ENCODE measurements at regions not wholly inside any gene's neighbourhood (a gene's known extent, or its start where the extent isn't known, plus 50 kb on each side); places are given as distances from the start of the nearest gene placed in this dataset.
"Not testable (repeated sequence)": the region's sequence is repeated elsewhere in the genome, so short reads cannot be mapped to it uniquely, and the experiment has no call there.

DNA sequence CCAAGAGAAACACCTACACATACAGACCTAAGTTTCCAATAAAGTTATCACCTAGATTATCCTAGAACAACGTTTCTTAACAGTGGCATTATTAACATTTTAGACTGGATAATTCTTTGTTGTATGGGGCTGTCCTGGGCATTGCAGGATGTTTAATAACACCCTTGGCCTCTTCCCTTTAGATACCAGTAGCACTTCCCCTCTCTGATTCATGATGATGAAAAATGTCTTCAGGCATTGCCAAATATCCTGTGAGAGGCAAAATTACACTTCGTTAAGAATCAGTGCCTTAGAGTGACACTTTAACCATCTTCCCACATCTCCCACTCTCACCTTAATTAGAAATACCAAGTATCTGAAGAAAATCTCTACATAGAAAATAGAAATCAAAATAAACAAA, 352.6 kb downstream of the CGGBP1 start:
- no peak for DNase-seq

DNA sequence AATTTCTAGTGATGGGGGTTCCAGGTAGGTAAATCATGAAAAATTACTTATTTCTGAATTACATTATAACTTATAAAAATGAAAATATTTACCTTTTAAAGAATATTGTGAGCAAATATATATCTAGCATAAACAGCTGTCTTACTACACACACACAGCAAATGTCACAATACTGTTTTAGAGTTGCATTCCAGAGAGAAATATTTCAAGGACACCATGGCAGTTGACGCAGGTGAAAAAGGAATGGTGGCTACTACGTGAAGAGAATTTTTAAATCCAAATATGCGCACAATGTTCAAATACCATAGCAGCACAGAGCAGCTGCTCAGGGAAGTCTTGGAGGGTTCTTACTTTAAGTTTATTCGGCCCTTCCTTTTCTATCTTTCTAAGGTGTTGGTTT, 356.2 kb downstream of the CGGBP1 start:
- no peak for DNase-seq

DNA sequence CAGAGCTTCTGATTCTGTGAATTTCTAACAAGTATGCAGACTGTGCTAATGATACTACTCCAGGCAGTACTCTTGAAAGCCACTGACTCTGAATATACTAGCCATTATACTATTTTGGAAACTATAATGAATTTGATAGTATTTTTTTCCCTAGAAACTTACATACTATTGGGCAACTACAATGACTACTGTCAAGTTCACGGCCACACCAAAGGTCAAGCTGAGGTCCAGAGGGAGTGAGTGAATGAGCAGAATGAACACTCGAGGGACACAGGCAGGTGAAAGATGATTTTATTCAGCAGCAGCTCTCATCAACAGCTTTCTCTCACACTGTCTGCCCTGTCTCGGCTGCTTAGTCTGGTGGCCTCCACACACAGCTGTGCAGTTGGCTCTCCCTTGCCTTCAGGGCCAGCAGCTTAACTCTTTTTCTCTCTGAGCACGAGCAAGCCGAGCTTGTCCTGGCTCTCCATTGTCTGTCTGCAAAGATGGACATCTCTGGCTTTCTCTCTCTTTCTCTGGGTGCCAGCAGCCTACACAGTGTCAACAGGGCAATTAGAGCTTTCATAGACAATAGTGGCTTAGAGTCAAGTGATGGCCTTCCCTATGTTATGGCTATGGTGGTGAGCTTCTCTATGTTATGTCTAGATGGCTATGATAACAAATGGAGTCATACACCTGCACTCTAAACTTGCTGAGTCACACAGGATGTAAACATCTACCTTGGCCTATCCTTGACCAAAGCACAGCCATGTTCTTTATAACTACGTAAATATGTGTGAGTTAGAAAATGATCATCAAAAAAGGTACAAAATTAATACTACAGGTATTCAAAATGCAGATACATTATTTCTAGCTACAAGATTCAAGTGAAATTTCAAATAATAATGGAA, 362.4 kb downstream of the CGGBP1 start:
- DNase-seq: no peak

DNA sequence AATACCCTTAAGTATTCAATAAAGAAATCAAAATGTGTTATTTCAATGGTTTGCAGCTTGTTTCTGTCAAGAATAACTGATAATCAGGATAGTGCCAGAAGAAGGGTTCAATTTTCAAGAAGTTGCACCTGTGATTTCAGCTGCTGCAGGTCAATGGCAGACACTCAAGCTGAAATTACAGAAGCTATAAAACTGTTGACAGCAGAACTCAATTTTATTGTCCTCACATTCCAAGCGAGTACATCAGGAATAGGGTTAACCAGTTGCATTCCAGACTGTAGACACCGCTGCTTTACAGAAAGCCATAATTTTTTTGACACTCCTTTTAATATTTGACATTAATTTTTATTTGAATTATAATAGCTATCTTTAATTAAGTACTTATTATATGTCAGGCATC, 364.1 kb downstream of the CGGBP1 start:
- DNase-seq: no peak

DNA sequence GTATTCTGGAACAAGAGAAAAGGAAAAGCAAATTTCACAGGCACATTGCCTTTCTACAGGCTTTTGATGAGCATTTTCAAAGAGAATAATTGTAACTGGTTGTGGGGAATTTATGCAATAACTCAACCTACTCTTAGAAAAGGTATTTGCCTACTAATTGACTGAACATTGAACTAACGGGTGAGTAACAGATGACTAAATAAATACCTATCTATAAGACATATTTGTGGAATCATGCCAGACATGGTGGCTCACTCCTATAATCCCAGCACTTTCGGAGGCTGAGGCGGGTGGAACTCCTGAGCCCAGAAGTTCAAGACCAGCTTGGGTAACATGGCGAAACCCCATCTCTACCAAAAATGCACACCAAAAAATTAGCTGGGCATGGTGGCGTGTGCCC, 367.7 kb downstream of the CGGBP1 start:
- no peak for DNase-seq

DNA sequence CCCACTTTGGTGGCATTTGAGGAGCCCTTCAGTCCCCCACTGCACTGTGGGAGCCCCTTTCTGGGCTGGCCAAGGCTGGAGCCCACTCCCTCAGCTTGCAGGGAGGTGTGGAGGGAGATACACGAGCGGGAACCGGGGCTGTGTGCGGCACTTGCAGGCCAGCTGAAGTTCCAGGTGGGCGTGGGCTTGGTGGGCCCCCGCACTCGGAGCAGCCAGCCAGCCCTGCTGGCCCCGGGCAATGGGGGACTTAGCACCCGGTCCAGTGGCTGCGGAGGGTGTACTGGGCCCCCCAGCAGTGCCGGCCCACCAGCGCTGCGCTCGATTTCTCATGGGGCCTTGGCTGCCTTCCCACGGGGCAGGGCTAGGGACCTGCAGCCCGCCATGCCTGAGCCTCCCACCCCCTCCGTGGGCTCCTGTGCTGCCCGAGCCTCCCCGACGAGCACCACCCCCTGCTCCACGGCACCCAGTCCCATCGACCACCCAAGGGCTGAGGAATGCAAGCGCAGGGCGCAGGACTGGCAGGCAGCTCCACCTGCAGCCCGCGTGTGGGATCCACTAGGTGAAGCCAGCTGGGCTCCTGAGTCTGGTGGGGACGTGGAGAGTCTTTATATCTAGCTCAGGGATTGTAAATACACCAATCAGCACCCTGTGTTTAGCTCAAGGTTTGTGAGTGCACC, 379.7 kb downstream of the CGGBP1 start:
- DNase-seq: not testable (repeated sequence)

DNA sequence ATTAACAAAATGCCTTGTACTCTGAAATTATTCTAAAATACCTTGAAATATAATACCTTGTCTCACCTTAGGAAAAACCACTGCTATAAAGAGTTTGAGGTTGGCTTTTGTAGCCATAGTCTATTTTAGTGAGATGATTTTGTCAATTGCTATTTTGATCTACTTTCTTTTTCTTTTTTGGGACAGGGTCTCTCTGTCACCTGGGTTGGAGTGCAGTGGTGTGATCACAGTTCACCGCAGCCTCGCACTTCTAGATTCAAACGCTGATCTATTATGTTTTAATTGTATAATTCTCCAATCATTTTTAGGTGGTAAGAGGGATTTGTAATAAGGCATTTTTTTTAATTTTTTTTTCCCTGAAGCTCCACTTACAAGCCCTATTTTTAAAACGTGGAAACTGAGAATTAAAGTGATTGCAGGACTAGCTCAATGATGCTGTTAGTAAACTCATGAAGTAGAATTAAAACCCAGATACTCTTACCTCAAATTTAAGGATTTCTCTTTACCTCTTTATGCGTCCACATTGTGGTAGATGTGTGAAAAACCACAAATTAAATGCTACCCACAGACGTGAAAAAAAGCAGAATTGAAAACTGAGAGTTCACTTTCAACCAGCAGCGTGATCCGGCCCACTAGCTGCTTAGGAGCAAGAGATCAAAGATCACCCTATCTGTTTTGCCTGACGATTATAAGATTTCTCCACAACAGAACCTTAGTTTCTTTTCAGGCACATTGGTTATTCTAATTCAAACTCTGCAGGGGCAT, 384.2 kb downstream of the CGGBP1 start:
- DNase-seq: no peak

DNA sequence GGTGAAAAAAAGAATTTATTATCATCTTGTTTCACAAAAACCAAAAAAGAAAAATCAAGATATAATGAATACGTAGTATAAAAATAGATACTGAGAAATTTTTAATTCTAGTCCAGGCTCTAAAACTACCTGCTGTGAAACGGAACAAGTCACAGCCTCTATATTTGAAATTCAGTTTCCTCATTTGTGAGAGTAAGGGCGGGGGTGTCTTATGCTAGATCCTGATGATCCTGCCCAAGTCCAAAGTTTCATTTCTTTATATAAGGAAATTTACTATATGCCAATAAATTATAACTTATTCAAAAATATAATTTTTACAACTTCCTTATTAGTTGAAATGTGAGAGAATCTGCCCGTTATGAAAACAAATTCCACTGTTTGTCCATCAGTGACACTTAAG, 385.7 kb downstream of the CGGBP1 start:
- no peak for DNase-seq

DNA sequence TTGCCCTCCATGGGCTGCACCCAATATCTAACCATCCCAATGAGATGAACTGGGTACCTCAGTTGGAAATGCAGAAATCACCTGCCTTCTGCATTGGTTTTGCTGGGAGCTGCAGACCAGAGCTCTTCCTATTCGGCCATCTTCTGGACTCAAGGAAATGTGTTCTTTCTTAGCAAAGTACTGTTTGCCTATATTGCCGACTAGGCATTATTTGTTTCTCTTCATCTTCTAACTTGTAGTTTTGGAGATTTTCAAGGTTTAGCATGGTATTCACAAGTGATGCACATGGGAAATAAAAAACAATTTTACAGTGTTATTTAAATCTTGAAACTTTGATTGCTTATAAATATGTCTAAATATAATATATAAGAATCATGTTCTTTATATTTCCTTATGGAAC, 377.8 kb upstream of the POU1F1 start:
- no peak for DNase-seq

DNA sequence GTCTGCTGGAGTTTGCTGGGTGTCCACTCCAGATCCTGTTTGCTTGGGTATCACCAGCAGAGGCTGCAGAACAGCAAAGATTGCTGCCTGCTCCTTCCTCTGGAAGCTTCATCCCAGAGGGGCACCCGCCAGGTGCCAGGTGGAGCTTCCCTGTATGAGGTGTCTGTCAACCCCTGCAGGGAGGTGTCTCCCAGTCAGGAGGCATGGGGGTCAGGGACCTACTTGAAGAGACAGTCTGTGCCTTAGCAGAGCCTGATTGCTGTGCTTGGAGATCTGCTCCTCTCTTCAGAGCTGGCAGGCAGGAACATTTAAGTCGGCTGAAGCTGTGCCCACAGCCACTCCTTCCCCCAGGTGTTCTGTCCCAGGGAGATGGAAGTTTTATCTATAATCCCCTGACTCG, 376.8 kb upstream of the POU1F1 start:
- DNase-seq: not testable (repeated sequence)

DNA sequence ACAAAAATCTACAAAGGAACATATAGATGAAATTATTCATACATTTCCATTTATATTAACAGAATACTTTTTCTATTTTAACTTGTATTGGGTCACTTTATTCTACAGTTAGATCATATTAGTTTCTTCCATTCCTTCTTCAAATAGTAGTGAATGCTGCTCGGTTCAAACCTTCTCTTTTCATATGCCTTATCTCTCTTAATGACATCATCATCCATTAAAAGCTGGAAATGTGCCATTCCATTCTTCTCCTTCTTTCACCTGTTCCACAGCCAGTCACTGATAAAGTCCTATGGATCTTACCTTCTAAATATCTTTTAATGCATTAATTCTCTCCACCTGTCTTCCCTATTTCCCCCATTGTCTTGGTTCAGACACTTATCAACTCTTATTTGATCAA, 358.0 kb upstream of the POU1F1 start:
- DNase-seq: no peak

DNA sequence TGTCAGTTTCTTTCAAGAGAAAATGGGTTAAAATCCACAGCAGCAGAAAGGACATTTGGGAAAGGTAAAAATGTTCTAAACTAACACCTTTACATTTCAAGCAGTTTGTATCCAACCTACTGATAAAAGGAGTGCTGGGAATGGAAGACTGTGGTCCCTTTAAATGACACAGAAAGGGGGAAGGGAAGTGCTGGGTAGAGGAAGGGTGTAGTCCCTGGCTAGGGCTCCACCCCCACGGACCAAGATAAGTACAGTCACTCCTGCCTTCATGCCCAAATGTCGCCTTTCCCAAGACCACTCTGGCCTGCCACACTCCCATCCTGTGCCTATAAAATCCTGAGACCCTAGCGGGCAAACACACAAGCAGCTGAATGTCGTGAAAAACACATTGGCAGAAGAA, 350.9 kb upstream of the POU1F1 start:
- no peak for DNase-seq

DNA sequence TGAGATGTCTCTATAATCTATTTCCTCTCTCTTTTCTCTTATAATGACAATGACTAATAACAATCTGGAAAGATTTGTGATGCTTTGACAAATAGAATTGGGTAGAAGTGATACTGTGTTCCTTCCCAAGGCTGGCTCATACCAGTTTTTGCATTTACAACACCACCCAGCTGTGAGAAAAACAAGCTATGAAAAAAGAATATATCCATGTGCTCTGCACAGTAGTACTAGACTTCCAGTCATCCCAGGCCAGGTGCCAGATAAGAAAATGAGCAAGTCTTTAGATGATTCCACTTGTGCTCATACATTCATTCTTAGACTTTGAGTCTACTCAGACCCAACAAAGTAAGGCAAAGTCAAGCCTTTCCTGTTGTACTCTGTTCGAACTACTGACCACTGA, 350.2 kb upstream of the POU1F1 start:
- no peak for DNase-seq

DNA sequence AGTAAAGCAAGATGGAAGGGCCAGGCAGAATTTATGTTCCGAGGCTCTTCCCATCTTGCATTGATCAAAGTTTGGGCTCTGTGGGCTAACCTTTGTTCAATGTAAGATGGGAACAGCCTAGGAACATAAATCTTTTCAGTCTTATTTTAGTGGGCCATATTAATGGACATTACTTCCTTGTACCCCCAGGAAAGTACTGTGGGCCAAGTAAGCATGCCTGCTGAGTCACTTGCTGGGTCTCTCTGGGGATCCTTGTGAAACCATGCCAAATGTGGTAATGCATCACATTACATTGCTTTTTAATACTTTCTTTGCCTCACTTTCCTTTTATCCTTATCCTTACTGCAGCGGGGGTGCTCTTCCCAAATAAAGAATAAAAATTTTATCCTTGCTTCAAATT, 349.5 kb upstream of the POU1F1 start:
- no peak for DNase-seq

DNA sequence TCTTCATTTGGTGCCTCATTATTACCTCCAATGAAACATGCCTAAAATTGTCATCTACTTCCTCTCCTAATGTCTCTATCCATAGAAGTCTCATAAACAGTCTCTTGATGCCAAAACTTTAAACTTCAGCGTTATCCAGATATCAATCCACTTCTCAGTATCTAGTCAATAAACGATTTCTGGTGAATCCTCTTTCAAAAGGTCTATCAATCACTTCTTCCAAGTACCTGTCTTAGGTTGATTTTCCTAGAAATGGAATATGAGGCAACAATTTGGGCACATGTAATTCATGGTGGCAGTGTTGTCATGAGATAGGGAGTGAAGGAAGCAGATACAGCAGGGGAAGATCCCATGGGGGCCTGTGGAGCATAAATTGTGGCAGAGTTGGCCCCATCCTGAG, 348.5 kb upstream of the POU1F1 start:
- no peak for DNase-seq

DNA sequence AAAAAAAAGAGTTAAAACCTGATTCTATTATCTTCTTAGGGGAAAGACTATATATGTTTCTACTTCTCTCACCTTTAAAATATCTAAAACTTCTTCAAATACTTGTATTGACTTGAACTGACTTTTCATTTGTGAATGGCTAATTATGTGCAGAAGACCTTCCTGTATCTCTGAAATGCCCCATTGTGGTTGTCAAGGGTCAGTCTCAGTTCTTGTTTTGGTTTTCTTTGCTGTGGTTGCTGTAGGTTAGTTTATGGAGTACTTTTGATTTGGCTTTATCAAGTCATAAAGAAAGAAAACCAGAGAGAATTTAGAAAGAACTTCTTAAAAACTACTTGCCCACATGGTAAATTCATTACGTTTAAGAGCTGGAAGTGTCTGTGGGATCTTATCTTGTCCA, 345.3 kb upstream of the POU1F1 start:
- DNase-seq: no peak

DNA sequence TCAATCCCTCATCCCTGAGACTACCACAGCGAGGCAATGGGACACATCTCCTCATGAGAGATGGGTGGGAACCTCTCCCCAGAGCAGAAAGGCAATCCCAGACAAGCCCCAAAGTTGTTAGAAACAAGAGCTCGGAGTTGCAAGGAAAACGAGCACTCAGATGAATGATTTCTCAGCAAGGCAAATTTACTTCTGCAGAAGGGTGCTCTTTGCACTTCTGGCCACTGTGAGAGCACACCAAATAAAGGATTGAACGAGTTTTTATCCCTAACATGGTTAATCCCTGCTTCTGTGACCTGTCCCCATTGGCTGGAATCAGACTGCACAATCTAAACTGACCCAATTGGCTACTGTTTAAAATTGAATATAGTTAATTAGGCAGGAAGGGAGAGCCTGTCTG, 339.1 kb upstream of the POU1F1 start:
- DNase-seq: no peak

DNA sequence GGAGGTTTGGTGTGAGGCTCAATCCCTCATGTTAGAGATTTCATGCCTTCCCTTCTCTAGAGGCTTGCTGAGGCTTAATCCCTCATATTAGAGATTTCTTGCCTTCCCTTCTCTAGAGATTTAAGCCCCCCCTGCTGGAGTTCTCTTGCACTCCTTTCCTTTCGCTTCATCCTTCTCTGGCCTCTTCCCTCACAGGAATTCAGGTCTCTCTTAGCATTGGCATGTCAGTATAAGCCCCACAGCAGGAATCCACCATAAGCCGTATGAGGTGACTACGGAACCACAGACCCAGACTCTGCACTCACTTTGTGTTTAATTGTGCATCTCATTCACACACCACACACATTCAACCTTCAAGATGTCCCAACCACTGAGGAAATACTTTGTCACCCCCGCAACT, 338.6 kb upstream of the POU1F1 start:
- DNase-seq: no peak

DNA sequence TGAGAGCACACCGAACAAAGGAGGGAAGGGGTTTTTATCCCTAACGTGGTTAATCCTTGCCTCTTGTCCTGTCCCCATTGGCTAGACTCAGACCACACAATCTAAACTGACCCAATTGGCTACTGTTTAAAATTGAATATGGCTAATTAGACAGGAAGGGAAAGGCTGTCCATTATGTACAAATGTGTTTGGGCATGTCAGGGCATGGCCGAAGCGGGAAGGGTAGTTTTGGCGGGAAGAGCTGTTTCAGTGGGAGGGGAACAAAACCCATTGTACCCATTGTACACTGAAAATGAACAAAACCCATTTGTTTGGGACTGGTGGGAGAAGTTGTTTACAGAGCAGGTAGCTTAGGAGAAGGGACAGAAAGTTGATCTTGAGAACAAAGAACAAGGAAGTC, 330.9 kb upstream of the POU1F1 start:
- DNase-seq: no peak

DNA sequence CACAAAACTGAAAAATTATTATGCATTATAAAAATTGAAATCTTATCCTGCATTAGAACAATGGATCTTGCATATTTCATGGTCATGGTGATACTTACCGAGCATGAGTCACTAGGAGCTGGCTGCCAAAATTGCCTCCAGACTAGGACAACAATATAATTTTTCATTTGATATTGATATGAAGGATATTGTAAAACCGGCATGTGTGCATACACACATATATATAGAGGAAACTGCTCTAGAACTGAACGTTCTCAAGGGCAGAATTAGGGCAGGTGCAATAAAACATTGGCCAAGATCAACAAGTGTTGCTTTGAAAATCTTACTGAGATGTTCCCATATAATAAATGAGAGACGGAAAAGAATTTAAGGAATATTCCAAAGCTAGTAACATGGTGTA, 319.4 kb upstream of the POU1F1 start:
- no peak for DNase-seq

DNA sequence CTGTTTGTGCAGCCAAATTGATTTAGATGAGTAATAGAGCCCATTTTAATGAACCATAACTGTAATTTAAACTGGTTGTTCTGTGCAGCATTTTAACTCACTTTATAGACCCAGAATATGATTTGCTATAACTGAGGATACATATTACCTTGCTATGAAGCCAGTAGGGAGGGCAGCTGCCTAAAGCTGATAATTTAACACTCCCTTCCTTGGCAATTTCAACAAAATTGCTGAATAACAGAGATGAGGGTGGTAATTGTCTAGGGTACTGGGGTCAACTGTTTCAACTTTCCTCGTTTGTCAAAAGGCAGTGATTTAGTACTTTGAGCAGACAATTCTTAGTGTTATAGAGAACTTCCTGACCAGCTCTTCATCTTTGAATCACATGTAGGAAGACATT, 304.9 kb upstream of the POU1F1 start:
- no peak for DNase-seq

DNA sequence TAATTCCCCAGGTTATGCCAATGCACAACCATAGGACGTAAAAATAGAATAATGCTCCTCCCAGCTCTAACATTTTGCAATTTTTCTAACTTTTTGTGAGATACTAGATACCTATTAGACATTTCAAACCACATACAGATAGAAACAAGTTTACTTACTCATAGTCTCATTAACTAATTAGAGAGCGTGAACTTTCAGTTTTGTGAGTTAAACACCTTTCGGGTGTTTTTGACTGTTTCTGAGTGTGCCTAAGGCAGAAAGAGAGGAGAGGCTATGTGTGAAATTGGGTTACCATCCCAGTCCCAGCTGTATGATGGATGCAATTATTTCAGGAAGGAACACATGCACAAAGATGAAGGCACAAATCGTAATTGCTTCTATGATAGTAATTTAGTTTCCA, 300.4 kb upstream of the POU1F1 start:
- DNase-seq: no peak

DNA sequence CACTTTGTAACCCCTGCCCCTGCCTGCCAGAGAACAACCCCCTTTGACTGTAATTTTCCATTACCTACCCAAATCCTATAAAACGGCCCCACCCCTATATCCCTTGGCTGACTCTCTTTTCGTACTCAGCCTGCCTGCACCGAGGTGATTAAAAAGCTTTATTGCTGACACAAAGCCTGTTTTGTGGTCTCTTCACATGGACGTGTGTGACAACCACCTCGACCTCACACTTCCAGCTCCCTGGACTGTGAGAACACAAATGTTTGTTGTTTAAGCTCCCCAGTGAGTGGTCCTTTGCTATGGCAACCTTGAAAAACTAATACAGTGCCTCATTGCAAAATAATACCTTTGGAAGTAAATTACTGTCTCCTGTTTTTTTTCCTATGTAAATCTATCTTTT, 299.2 kb upstream of the POU1F1 start:
- no peak for DNase-seq

DNA sequence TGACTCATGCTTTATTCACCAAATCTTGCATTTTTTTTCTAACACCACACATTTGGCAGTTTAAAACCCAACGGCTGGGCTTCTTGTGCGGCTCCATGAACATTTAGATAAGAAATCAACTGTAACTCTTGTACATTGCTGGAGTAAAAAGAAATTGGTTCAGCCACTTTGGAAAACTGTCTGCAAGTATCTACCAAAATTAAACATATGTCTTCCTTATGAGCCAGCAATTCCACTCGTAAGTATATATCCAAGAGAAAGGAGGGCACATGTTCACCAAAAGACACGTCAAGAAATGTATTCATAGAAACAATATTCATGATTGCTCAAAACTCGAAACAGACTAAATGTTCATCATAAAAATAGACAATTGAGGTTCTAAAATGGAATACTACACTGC, 291.9 kb upstream of the POU1F1 start:
- DNase-seq: no peak

Data from effector CD8-positive, alpha-beta T cell (primary cell).